Left renal pelvis (tissue), 4 donors: ENCODE measurements at regions not wholly inside any gene's neighbourhood (a gene's known extent, or its start where the extent isn't known, plus 50 kb on each side); places are given as distances from the start of the nearest gene placed in this dataset.

Source experiments
- DNase-seq, 4 donors: peaks; one replicate each; pipeline ENCODE4 v3.0.0-alpha.2; 2013; ENCODE audit warnings: low read depth in 4 of 4, low spot score in 3 of 4

DNA sequence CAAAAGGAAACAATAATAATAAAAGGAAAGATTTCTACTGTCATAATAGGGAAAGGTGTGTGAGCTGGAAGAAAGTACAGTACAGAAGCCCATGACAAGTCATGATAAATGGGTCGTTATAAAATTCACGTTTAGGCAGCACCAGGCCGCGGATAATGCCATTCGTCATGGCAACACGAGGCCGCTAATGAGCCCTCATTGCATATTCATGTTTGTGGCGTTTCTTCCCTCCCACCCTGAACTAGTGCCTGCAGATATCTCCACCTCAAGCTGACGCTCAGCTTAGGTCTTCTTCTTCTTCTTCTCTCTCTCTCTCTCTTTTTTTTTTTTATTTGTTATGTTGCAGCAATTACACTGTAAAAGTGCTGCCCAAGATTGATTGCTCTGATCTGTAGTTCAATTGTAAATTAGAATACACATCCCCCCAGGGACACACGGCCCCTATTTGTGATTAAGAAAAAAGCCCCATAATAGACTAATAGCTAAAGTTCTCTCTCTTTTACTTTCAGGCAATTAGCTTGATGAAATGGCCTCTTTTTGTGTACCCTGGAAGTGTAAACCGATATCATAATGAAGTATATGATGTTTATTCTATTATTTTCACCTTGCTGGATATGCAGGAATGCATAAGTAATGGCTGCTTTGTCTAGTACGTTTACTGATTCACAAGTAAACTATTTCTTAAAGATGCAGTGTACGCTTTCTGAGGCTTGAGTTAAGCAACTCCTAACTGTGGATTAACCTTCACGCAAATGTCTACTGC lies 61.9 kb upstream of the NR2F2 start:
- DNase-seq: no peak

DNA sequence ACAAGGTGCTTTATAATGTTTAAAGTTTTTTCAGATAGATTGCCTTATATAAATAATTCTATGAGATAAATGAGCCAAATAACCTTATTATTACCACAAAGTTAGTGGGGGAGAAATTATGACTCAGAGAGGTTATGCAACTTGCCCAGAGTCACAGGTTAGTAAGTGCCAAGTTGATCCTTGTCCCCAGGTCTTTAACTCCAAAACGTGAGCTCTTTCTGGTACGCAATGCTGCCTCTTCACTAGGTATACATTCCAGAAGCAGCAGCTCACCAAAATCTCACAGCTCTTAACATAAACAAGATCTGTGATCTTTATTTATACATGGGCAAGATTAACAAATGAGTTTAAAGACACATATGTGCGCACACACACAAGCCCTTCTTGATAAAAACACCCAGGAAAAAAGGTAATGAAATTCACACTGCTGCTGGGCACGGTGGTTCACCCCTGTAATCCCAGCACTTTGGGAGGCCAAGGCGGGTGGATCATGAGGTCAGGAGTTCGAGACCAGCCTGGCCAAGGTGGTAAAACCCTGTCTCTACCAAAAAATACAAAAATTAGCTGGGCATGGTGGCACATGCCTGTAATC lies 59.8 kb upstream of the NR2F2 start:
- no peak for DNase-seq

- DNase-seq: no peak
Observed at GRCh38 chr15:96272427-96272826, 58.1 kb upstream of the NR2F2 start.

GRCh38 chr15:96273317-96274086 lies 57.0 kb upstream of the NR2F2 start:
- DNase-seq: no peak

- DNase-seq: no peak
Observed at GRCh38 chr15:96274087-96274440, 56.4 kb upstream of the NR2F2 start.

- no peak for DNase-seq
Observed at GRCh38 chr15:96274698-96275097, 55.8 kb upstream of the NR2F2 start.

DNA sequence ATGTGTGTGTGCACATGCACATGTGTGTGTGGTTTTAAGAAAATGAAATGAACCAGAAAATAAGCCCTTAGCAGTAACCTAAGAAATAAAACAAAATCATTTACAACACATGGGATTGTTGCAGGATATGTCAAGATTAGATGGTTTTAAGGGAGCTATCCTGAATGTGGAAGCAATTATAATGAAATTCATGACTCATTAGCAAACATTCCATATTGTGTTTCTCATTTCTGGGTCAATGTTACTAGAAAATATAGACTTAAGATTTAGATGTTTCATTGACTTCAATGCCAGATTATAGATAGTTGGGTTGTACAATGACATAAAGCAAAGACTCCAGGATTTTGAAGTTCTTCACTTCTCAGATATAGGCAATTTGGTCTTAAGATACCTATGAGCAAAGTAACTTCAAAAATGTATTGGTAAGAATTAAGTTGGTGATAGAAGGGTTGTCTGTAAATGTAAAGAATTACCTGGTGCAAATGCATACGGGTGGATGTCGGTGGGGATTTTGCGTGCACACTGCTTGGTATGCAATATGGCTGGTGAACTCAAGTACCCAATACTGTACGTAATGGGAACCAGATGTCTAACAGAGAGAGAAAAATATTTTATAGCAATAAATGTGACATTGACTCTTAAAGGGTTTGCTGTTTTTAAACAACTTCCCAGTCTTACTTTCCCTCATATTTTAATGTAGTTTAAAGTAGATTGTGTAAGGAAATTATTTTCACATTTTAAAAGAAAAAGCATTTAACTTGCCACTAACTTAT lies 53.9 kb upstream of the NR2F2 start:
- DNase-seq: no peak
